Fibroblast of skin of right quadriceps (primary cell): ENCODE measurements at regions not wholly inside any gene's neighbourhood (a gene's known extent, or its start where the extent isn't known, plus 50 kb on each side); places are given as distances from the start of the nearest gene placed in this dataset.
A peak's percentile ranks its signal among the peaks of the same experiment; 100 is the strongest.

Source experiments
- DNase-seq: peaks from one replicate; pipeline ENCODE4 v3.0.0-alpha.2; 2013

DNA sequence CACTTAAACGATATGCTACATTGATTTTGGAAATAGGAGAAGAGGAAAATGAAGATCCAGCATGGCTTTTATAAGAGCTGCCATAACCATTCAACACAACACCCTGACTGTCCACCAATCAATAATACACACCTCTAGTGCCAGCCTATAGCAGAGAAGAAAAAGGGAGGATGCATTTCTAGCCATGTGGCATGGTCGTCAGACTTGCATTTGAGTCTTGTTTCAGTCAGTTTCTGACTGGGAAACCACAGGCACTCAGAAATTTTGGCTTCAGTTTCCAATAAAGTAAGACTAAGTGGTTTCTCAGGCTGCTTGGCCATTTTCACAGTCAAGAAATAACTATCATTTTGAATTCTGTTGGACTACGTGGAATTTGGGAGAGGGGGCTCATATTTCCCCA lies 523.5 kb upstream of the LRRC4C start:
- no peak for DNase-seq

DNA sequence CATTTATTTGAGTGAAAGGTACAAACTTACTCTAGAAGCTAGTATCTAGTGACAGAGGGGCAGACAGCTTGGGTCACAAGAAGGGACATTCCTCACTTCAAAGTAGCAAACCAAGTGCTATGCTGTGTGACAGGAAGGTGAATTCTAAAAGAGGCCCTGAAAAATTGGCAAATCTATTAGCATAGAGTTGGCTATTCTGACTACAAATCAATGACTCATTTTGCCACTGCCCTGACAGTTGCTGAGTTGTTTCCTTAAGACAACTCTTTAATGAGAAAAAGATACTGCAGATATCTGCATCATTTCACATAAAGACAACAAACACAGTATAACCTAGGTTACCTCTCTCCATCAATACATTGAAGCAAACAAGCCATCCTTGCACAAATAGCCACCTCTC lies 524.0 kb upstream of the LRRC4C start:
- peak; percentile 7 for DNase-seq

DNA sequence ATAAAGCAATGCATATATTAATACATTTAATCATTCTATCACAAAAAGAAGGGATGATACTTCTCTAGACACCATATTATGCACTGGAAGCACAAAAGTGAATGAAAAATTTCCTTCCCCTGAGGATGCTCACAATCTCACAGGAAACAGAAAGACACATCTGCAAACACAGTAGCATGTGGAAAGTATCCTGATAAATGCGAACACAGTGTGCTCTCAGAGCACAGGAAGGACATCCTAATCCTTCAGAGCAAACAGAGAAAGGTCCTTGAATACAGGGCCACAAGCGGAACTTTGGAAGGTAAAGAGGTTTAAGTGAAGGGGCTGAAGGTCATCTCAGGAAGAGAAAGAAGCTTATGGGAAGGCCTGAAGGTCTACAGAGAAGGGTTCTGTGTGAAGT lies 524.6 kb upstream of the LRRC4C start:
- DNase-seq, result no peak

DNA sequence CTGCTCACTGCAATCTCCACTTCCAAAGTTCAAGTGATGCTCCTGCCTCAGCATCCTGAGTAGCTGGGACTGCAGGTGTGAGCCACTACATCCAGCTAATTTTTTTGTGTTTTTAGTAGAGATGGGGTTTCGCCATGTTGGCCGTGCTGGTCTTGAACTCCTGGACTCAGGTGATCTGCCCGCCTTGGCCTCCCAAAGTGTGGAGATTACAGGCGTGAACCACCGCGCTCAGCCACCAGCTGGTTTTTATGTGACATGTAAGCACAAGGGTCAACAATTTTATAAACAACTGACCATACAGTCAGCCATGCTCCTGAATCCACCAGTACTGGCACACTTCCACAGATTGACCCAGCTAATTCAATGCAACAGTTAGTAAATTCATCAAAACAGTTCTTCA lies 526.3 kb upstream of the LRRC4C start:
- no peak for DNase-seq

DNA sequence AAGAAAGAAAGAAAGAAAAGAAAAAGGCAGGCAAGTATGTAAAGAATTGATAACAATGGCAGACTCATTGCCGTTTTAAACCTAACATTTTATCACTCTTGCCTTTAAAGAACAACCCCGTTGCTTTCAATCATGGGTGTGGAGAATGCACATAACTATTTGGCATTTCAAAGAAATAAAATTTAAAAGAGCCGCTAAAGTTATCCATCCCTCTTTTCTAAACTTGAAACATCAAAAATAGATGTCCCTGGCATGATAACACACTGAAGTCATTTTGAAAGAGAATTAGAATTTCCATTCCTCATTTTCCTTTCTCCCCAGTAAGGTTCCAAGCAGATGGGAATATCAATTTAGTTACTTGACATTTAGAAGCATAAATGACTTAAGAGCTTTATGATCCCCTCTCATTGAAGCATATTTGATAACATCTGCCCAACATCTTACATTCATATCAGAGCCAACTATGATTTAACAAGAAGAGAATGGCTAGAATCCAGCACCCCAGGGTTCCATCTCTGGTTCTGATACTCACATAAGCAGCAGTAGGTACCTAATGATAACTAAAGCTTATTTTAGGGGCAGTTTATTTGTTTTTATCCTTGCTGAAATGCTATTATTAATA lies 529.6 kb upstream of the LRRC4C start:
- no peak for DNase-seq

DNA sequence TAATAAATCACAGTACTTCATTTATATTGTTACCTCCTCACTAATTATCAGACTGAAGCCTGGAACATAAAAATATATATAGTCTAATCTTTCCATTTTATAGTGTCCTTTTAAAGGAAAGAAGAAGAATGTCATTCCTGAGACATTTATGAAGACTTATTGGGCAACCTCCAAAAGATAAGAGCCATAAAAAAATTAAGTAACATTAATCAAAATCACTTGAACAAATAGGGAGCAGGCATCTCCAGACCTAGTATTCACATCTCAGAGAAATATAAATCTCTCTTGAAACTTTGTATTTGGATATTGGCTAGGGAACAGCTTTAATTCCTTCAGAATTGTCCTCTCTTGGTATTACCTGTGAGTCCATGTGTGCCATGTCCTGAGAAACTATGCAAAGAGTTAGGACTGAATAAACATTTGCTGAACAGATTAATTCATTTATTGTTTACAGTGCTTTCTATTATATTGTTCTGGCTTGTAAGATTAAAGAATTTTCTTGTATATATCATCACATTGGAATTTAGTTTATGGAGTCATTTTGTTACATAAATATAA lies 530.5 kb upstream of the LRRC4C start:
- no peak for DNase-seq

DNA sequence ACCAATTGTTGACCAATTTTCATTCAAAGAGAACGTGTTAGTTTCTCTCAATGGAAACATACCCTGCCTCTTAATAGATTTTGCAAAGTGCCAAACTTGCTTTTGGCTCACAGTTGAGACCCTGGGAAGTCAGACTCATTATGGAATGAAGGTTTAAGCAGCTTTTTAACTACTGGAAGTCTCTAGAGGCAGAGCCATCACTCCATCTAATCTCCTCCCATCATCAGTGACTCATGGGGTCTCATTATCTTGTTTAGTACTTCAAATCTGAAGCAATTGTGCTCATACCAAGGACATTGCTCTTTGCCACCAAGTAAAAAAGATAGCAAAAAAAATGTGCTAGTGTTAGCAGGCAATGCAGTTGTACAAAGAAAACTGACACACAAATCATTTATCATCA lies 537.1 kb upstream of the LRRC4C start:
- peak; percentile 61 for DNase-seq

DNA sequence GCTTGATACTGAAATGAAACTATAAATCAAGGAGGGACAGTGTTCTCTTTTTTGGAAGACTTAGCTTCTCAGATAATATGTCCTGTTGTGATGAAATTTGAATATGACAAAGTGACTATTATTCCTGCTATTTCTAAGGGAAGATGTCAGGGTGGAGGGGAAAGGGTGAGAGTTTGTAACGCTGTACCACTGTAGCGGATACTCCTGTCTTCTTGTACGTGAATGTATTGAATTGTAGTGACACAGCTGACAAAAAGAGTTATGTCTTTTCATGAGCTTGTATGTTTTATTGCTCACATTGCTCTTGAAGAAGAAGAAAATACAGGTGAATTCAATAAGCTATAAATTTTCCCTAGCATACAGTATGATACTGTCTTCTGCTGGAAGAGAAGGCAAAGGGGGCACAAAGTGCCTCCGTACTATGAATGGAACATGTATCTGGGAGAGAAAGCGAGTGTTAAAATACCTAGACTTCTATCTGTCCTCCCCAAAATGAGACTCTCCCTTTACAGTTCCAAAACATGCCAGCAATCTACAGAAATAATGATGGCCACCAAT lies 538.5 kb upstream of the LRRC4C start:
- no peak for DNase-seq

DNA sequence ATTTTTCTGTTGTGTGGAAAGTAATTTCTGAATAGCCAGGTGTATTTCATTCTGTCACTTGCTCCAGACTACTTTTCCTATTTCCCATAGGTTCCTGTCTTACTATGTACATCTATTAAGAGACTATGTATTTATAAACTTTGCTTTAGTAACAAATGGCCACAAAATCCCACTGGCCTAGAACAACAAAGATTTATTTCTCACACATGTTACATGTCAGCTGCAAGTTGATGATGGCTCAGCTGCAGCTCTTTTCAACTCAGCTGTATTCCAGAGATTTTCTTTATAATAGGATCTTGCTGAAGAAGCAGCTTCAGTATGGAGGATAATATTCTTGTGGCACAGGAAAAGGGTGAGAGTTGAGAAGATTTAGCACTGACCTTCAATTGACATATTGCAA lies 539.6 kb upstream of the LRRC4C start:
- no peak for DNase-seq

DNA sequence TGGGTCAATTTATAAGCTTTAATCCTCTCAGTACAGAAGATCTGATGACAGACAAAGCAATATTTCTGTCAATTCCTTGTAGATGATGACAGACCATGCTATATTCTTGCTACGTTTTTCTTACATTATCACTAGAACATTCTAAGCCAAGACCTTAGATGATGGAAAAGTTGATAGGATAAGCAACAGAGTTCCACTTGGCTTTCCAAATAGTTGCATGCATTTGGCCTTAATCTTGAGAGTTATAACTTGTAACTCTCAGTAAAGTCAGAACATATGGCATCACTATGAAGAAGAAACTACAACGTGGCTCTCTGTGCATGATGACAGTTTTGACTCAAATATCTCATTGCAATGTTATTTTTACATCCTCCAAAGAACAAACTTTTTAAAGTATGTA lies 544.3 kb upstream of the LRRC4C start:
- DNase-seq, result no peak

DNA sequence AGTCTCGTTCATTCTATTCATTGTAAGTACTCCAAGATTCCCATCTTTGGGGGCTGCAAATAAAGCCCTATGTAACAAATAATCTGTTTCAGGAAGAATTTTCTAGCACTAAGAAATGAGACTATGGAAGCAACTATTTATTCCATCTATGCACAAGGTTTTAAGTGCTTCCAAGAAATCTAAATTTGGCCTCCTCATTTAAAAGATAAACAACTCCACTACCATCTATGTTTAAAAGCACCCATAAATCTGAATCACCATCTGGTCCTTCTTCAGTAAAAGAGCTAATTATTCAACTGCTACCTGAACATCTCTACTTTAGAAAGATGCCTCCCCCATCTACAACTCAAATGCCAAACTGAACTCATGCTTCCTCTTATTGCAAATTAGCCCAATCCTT lies 547.3 kb upstream of the LRRC4C start:
- DNase-seq, result no peak

DNA sequence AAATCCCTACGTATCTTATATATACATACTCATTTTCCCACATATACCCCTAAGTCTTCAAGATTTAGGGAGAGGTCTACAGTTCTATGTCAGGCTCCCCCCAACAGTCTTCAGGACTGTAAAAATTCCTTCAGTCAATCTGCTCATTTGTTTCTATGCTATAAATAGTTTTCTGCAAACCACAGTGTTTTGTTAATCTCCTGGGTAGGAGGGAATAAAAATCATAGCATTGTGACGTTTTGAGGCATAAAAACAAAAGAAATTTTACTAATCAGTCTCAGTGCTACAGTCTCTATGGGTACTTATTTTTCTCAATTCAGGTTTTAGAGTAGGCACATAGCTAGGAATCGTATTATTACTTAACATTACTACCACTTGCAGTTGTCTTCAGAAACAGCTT lies 552.8 kb upstream of the LRRC4C start:
- DNase-seq, result peak; percentile 10

DNA sequence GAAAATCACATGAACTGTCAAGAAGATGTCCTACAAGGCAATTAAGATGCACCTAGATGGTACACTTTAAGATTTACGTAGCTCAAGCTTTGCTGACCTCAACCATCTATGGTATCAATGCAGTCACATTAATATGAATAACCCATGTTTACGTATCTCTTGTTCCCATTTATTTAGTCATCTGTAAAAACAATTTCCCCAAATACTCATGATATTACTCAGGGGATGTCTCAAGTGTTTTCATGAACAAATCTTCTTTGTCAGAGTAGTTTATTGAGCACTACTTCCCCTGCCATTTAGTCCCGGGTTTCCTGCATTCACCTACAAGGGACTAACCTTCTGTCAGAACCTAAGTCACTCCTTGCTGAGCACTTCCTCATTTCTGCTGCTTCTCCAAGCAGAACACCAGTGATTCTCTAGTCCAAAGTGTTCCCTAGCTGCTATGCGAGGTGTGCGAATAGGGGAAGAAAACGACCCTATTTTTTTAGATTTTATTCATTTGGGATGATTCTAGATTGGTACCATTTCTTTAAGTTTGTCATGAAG lies 554.3 kb upstream of the LRRC4C start:
- DNase-seq, result peak; percentile 42

DNA sequence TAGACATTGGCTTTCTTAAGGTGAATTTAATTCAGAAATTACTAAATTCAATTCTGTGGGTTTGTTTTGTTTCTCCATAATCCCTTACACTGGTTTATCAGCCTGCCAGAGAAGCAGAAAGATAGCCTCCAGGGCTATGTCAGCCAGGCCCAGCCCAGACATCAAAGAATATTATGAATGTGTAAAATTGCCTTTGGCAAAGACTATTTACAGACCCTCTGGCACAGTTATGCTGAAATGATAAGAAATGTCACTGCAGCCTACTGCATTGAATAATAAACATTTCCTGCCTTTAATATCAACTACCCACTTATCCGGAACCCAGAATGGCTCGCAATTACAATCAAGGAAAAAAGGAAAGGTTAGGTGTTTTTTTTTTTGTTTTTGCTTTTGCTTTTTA lies 562.5 kb upstream of the LRRC4C start:
- DNase-seq, result no peak

DNA sequence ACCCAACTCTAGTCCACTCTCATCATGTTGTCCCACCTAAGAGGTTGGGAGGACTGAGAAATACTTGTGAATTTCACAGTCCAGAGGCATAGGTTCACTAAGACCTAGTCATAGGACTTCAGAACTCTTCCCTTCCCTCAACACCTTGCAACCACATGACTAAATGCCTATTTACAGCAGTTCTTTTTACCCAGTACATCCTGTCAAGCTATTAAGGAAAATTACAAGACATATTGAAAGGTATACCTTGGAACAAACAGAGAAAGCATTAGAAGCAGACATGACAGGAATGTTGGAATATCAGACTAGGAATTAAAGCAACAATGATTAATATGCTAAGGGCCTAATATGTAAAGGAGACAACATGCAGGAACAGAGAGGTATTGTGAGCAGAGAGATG lies 563.8 kb upstream of the LRRC4C start:
- DNase-seq, result no peak

DNA sequence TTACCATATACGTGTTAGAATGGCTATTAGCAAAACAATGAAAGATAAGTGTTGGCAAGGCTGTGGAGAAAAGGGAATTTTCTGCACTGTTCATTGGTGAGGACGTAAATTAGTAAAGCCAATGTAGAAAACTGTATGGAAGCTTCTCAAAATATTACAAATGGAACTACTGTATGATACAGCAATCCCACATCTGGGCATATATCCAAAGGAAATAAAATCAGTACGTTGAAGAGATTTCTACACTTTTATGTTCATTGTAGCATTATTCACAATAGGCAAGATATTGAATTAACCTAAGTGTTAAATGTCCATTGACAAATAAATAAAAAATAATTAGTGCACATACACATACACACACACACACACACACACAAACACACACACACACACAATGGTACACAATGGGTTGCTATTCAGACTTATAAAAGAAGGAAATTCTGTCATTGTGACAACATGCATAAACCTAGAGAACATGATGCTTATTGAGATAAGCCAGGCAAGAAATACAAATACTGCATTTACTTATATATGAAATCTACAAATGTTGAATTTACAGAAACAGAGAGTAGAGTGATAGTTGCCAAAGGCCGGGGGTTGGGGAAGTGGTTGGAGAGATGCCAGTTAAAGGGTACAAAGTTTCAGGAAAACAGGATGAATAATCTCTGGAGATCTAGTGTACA lies 565.8 kb upstream of the LRRC4C start:
- peak; percentile 22 for DNase-seq

DNA sequence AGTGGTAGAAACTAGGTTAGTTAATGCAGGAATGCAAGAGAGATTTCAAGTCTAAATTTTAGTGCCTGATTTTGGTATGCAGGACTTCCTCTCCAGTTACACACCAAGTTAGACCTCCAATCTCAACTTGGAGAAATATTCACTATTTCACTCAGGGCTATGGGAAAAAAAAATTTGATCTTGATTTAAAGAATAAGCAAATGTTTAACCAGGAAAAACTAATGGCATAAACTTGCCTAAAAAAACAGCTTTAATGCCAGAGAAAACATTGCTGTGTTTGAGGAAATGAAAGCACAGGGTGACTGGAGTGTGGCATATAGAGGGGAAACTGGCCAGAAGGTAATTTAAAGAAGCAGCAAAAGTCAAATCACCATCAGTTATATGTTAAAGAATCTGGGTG lies 575.4 kb upstream of the LRRC4C start:
- DNase-seq, result no peak

DNA sequence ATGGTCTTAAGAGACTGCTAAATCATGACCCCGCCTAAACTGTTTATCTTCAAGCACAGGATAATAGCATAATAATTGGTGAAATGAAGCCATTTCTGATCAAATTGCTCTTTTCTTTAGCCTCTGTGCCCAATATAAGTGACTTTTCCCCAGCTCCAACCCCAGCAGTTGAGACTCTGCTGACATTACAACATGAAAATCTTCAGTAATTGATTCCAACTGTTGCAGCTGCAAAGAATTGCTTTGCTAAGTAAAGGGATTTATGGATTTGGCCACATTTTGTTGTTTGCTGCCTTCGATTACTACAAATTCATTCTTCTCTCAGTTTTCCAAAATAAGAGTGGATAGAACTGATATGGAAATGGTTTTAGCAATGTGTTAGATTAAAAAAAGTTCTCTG lies 576.7 kb upstream of the LRRC4C start:
- DNase-seq, result no peak

DNA sequence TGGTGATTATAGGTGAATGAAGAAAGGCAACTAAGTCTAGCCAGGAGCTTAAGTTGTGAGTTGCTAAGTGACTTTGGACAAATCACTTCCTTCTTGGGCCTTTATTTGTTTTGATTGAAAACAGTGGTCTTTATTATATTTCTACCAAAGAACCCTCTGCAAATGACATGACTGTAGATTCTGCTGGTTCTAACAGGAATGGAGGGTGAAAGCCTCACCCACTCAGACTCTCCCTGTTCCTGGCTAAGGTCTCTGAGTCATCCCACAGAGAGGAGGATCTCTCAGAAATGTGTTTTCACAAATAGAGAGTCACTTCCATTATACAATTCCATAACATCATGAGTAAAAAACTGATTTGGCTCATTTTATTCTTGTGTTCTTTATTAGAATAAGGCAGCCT lies 583.9 kb upstream of the LRRC4C start:
- peak; percentile 47 for DNase-seq

DNA sequence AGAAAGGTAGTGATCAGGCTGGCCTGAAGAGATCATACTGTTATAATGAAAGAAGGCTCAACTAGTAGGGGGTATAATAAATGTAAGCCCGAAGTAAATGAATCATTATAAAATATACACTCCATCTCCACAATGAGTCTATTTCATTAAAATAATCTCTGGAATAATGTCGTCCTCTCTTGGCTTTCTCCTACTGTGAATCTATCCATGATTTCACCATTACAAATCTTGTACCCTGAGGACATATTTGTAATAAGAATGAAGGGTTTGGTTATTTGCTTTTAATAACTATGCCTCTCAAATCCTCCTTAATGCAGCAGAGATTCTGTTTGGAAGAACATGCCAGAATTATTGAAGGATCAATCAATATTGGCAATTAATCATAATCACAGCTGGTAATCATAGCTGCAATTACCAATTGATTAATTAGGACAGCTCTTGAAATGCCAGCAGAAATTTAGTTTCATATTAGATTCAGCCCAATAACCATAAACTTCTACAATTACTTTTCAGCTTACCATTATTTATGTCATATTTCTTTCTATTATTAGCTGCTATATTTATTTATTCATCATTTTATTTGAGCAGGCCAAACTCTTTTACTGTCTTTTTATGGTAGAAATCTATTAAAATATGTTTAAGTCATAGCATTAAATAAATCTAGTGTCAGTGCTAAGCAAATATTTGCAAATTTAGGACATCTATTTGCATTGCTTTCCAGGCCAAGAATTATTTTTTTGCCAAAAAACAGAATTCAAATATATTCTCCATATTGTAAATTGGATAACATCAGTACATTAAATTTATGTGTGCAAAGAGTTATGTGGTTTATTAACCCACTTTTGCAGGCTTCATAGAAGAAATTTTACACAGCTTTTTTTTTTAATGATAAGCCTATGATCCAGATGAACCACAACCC lies 588.4 kb upstream of the LRRC4C start:
- no peak for DNase-seq

DNA sequence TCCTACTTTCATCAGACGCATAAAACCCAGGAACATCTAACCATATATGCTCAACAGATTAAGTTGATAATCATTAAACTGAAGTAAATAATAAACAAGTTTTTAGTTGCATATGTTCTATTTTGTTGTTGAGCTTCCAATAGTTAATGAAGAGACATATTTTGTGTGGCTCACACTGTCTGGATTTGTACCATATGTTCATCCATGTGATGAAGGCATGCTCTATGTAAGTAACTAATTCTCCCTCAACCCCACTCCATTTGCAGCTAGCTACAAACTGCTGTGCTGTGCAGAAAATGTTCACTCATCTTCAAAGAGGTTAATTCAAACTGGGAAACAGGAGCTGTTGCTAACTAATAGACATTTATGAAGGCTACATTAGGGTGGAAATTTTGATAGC lies 589.7 kb upstream of the LRRC4C start:
- DNase-seq, result no peak

DNA sequence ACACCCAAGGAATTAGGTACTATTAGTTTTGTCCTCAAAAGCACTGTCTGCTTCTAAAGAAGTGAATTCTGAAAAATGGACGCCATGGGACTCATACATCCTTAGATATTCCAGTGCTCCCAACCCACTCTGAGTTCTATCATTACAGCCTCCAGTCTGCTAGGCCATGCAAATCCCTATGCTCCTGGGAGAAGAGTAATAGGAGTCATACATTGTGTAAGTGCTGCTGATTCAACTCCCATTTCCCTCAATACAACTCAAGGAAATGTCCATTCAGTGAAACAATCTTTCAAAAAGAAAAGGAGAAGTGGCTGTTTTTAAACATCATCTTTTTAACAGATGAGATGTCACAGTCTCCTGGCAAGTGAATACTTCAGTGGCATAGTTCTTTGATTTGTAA lies 590.2 kb upstream of the LRRC4C start:
- DNase-seq, result peak; percentile 35

DNA sequence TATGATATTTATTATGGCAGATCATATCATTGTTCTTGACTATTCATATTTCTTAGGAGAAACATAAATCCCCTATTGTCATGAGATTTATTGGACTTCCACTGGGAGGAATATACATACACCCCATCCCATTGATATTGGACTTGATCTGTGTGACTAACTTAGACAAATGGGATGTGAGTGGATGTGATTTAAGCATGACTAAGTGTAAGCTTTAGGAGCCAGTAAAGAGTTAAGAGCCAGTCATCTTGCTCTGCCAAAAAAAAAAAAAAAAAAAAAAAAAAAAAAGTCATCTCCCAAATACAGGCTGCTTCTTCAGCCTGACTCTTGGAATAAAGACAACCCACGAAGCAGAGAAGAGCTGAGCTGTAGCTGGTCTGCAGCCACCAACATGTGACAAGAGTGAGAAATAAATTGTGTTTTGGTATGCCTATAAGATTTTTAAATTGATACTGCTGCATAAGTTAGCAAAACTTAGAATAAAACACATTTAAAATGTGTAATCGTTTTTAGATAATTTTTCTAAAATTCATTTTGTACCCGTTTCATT lies 595.0 kb upstream of the LRRC4C start:
- DNase-seq, result peak; percentile 30
